Suprapubic skin (tissue), 4 donors: ENCODE measurements at regions not wholly inside any gene's neighbourhood (a gene's known extent, or its start where the extent isn't known, plus 50 kb on each side); places are given as distances from the start of the nearest gene placed in this dataset.

Experiments
- CTCF ChIP-seq, 2 donors: fragments of 200-600 bp in 1 of 2; fragments of 450-650 bp in 1 of 2; sonication (generic) in 1 of 2; IDR thresholded peaks; one replicate each; pipeline ENCODE4 v1.5.1; 2016 to 2019; ENCODE audit warnings: antibody characterized with exemption in 2 of 2, mild to moderate bottlenecking in 1 of 2, moderate library complexity in 1 of 2
- EP300 ChIP-seq: sonication (generic); formaldehyde crosslinking; IDR thresholded peaks from one replicate; pipeline ENCODE4 v1.6.1; 2017; ENCODE audit warnings: antibody characterized with exemption
- POLR2AphosphoS5 ChIP-seq, 3 donors: sonication (generic); formaldehyde crosslinking; IDR thresholded peaks; one replicate each; pipeline ENCODE4 v1.6.1; 2017; ENCODE audit warnings: antibody characterized with exemption in 3 of 3

DNA sequence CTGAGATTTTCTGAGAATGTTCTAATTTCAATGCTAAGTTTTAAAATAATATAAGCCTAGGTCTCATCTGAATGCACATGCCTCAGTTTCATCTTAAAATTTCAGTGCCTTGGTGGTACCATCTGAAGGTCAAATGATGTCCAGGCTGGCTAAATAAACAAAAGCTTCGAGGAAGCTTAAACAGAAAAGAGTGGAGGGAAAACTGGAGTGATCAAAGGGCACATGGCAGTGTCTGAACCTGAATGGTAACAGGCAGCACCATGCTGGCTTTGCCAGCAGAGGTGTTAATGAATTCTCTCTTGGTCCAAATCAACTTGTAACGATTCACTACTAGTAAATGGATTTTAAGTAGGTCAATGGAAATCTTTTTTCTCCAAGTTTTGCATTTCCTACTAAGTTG is 158.4 kb upstream of the MEX3C start:
- TF ChIP-seq CTCF (IDR thresholded peaks at IDR 0.05) (no peak), POLR2AphosphoS5 (IDR thresholded peaks at IDR 0.05) (no peak), EP300 (no peak)
